HCT116 (cell line): ENCODE measurements at regions not wholly inside any gene's neighbourhood (a gene's known extent, or its start where the extent isn't known, plus 50 kb on each side); places are given as distances from the start of the nearest gene placed in this dataset.

Source experiments
- ATAC-seq: fragments of 200-7000 bp; cut with Tn5 transposase; 2 replicates; pipeline ENCODE4 v1.9.1; 2020; ENCODE audit warnings: mild to moderate bottlenecking, moderate library complexity
- BruUV-seq: library from RNA; stranded (reverse); fragments of 400-500 nt; replicated peaks from 2 replicates; lab custom pipeline; 2021; lab: Mats Ljungman, UMichigan
- CTCF ChIA-PET: fragments of 300-600 bp; sonication (Branson Sonifier 250); formaldehyde crosslinking; loops from one replicate; lab custom pipeline; 2021; ENCODE audit warnings: antibody characterized with exemption; lab: Charles Lee
- POLR2A ChIA-PET: fragments of 300-600, 350-600 bp; sonication (Branson Sonifier 250); formaldehyde crosslinking; loops from one replicate; lab custom pipeline; 2021; ENCODE audit warnings: antibody characterized with exemption; lab: Charles Lee
- RAD21 ChIA-PET, 2 experiments: fragments of 300-600 bp; sonication (Branson Sonifier 250); formaldehyde crosslinking; loops; one replicate each; lab custom pipeline; 2023; ENCODE audit warnings: low total read pairs in 2 of 2; ENCODE audit not compliant: uncharacterized antibody in 2 of 2, unreplicated experiment in 2 of 2, low non-redundant PET in 1 of 2; lab: Charles Lee
- DNase-seq: peaks from one replicate; pipeline ENCODE4 v3.0.0-alpha.2; 2010; ENCODE audit warnings: low read depth, low spot score
- H2AFZ ChIP-seq: fragments of 200-600 bp; shearing (Covaris generic), sonication (generic); 2 replicates; pipeline ENCODE4 v1.6.1; 2017; ENCODE audit warnings: low read depth, mixed run types, mixed read lengths, antibody characterized with exemption, low read length; ENCODE audit not compliant: poor library complexity, severe bottlenecking
- H3K27ac ChIP-seq: 2 replicates; pipeline ENCODE4 v1.5.1; 2012; ENCODE audit warnings: low read depth, low read length
- H3K27me3 ChIP-seq: fragments of 200-600 bp; sonication (generic); 2 replicates; pipeline ENCODE4 v1.6.1; 2016; ENCODE audit warnings: mixed run types, low read length, mixed read lengths; ENCODE audit not compliant: insufficient read depth
- H3K36me3 ChIP-seq, 2 experiments: fragments of 200-500 bp in 1 of 2; fragments of 200-600 bp in 1 of 2; sonication (Bioruptor generic) in 1 of 2; sonication (generic) in 1 of 2; 2 replicates each; pipeline versions ENCODE4 v1.5.1 to v1.6.1; 2014 to 2016; ENCODE audit warnings: low read length in 2 of 2, inconsistent platforms in 1 of 2, mixed read lengths in 1 of 2, mixed run types in 1 of 2; ENCODE audit not compliant: insufficient read depth in 2 of 2, control insufficient read depth in 1 of 2
- H3K4me1 ChIP-seq, 2 experiments: fragments of 200-600 bp in 1 of 2; sonication (generic) in 1 of 2; 2 replicates each; pipeline versions ENCODE4 v1.5.1 to v1.6.1; 2012 to 2017; ENCODE audit warnings: low read length in 2 of 2, inconsistent platforms in 1 of 2, mild to moderate bottlenecking in 1 of 2, mixed read lengths in 1 of 2, mixed run types in 1 of 2, moderate library complexity in 1 of 2; ENCODE audit not compliant: insufficient read depth in 2 of 2, control insufficient read depth in 1 of 2
- H3K4me2 ChIP-seq: fragments of 200-600 bp; sonication (generic); 2 replicates; pipeline ENCODE4 v1.6.1; 2017; ENCODE audit warnings: mixed run types, low read length, mixed read lengths
- H3K4me3 ChIP-seq, 2 experiments: fragments of 200-600 bp in 1 of 2; sonication (generic) in 1 of 2; replicated peaks in 1 of 2; 2 replicates each; pipeline ENCODE4 v1.5.1; 2011 to 2016; ENCODE audit warnings: low read length in 2 of 2, control low read depth in 1 of 2, low read depth in 1 of 2, mild to moderate bottlenecking in 1 of 2, mixed read lengths in 1 of 2, mixed run types in 1 of 2
- H3K79me2 ChIP-seq: fragments of 200-600 bp; sonication (generic); 2 replicates; pipeline ENCODE4 v1.6.1; 2017; ENCODE audit warnings: mild to moderate bottlenecking, mixed run types, low read length, moderate library complexity, mixed read lengths; ENCODE audit not compliant: insufficient read depth
- H3K9ac ChIP-seq: fragments of 200-600 bp; sonication (generic); 2 replicates; pipeline ENCODE4 v1.6.1; 2016; ENCODE audit warnings: low read length, mixed read lengths
- H3K9me2 ChIP-seq: fragments of 200-600 bp; sonication (generic), shearing (Covaris generic); 2 replicates; pipeline ENCODE4 v1.6.1; 2017; ENCODE audit warnings: mixed run types, mild to moderate bottlenecking, moderate library complexity; ENCODE audit not compliant: insufficient read depth
- H3K9me3 ChIP-seq, 2 experiments: fragments of 200-500 bp in 1 of 2; fragments of 200-600 bp in 1 of 2; sonication (Bioruptor generic) in 1 of 2; sonication (generic) in 1 of 2; 2 replicates each; pipeline ENCODE4 v1.6.1; 2014 to 2017; ENCODE audit warnings: low read length in 2 of 2, mixed read lengths in 2 of 2, inconsistent platforms in 1 of 2, low read depth in 1 of 2, mild to moderate bottlenecking in 1 of 2, mixed run types in 1 of 2, moderate library complexity in 1 of 2; ENCODE audit not compliant: control insufficient read depth in 1 of 2, insufficient read depth in 1 of 2
- H4K20me1 ChIP-seq: fragments of 200-600 bp; sonication (generic), shearing (Covaris generic); 2 replicates; pipeline ENCODE4 v1.6.1; 2017; ENCODE audit warnings: mixed run types, mild to moderate bottlenecking, moderate library complexity; ENCODE audit not compliant: insufficient read depth
- CBX3 ChIP-seq: IDR thresholded peaks from 2 replicates; pipeline ENCODE4 v1.6.1; 2012; ENCODE audit warnings: low read depth
- CEBPB ChIP-seq: IDR thresholded peaks from 2 replicates; pipeline ENCODE4 v1.6.1; 2012; ENCODE audit warnings: low read depth
- EGR1 ChIP-seq: IDR thresholded peaks from 2 replicates; pipeline ENCODE4 v1.6.1; 2012; ENCODE audit warnings: low read depth
- ELF1 ChIP-seq: IDR thresholded peaks from 2 replicates; pipeline ENCODE4 v1.6.1; 2012; ENCODE audit warnings: low read depth, borderline replicate concordance
- EZH2 ChIP-seq: fragments of 200-600 bp; sonication (generic); IDR thresholded peaks from 2 replicates; pipeline ENCODE4 v1.6.1; 2017; ENCODE audit warnings: antibody characterized with exemption, mixed run types
- JUND ChIP-seq: IDR thresholded peaks from 2 replicates; pipeline ENCODE4 v1.6.1; 2012
- POLR2A ChIP-seq: IDR thresholded peaks from 2 replicates; pipeline ENCODE4 v1.7.0; 2011; ENCODE audit warnings: borderline replicate concordance; ENCODE audit not compliant: insufficient read depth, insufficient read length; ENCODE audit errors: extremely low read depth
- RAD21 ChIP-seq: IDR thresholded peaks from 2 replicates; pipeline ENCODE4 v1.6.1; 2012; ENCODE audit warnings: low read depth, mild to moderate bottlenecking
- SIN3A ChIP-seq: IDR thresholded peaks from 2 replicates; pipeline ENCODE4 v1.6.1; 2012; ENCODE audit warnings: low read depth
- SP1 ChIP-seq: IDR thresholded peaks from 2 replicates; pipeline ENCODE4 v1.6.1; 2012; ENCODE audit warnings: low read depth
- SRF ChIP-seq: IDR thresholded peaks from 2 replicates; pipeline ENCODE4 v1.6.1; 2012; ENCODE audit warnings: low read depth
- TCF7L2 ChIP-seq: IDR thresholded peaks from 2 replicates; pipeline ENCODE4 v1.7.0; 2011; ENCODE audit warnings: borderline replicate concordance, inconsistent platforms; ENCODE audit not compliant: insufficient read depth, insufficient read length; ENCODE audit errors: extremely low read depth
- YY1 ChIP-seq: IDR thresholded peaks from 2 replicates; pipeline ENCODE4 v1.6.1; 2011; ENCODE audit warnings: low read length, low read depth, moderate library complexity, mild to moderate bottlenecking; ENCODE audit not compliant: insufficient replicate concordance; ENCODE audit errors: extremely low read depth
- ZFX ChIP-seq: fragments of 450-650 bp; IDR thresholded peaks from 2 replicates; pipeline ENCODE4 v1.6.1; 2017
- ZNF274 ChIP-seq: fragments of 200-500 bp; sonication (Bioruptor generic); IDR thresholded peaks from 2 replicates; pipeline ENCODE4 v1.6.1; 2014; ENCODE audit warnings: mild to moderate bottlenecking, low read depth, low read length, inconsistent platforms
- intact Hi-C: fragments of 100-400 bp; cut with micrococcal nuclease; formaldehyde crosslinking; loops from 2 replicates; pipeline ENCODE4 v1.10.0; 2022
- TF ChIP-seq, protein P1 (sequence below): IDR thresholded peaks from 2 replicates; pipeline ENCODE4 v1.6.1; 2012
- TF ChIP-seq, protein P2 (sequence below): IDR thresholded peaks from 2 replicates; pipeline ENCODE4 v1.6.1; 2012
- TF ChIP-seq, protein P3 (sequence below), 3 experiments: fragments of 200-600 bp in 1 of 3; sonication (generic) in 1 of 3; IDR thresholded peaks in 2 of 3; conservative IDR thresholded peaks in 1 of 3; 2 replicates each; pipeline ENCODE4 v1.5.1; 2012 to 2017; ENCODE audit warnings: low read depth in 2 of 3, low read length in 2 of 3, antibody characterized with exemption in 1 of 3, borderline replicate concordance in 1 of 3, control low read depth in 1 of 3, mild to moderate bottlenecking in 1 of 3, mixed read lengths in 1 of 3, mixed run types in 1 of 3, moderate library complexity in 1 of 3; ENCODE audit not compliant: insufficient read depth in 1 of 3
- TF ChIP-seq, protein P4 (sequence below): IDR thresholded peaks from 2 replicates; pipeline ENCODE4 v1.6.1; 2011; ENCODE audit warnings: mild to moderate bottlenecking, low read length, moderate library complexity; ENCODE audit not compliant: insufficient replicate concordance; ENCODE audit errors: extremely low read depth
- TF ChIP-seq, protein P5 (sequence below): IDR thresholded peaks from 2 replicates; pipeline ENCODE4 v1.6.1; 2012; ENCODE audit warnings: low read depth

DNA sequence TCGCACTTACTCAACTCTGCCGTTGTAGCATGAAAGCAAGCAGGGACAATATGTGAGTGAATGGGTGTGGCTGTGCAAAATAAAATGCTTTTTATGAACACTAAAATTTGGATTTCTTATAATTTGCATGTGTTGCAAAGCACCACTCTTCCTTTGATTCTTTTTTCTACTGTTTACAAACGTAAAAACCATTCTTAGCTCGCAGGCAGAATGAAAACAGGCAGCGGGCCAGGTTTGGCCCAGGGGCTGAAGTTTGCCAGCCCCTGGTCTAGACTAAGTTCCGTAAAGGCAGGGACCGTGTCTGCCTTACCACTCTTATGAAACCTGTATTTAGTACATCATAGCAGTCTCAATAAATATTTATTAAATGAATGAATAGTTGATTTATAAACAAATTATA is 83.7 kb upstream of the SPATS2L start:
- TF ChIP-seq CBX3 (no peak), CEBPB (no peak), EZH2 (no peak), TCF7L2 (no peak), ZNF274 (no peak), SIN3A (no peak), ELF1 (no peak), RAD21 (no peak), ZFX (no peak), EGR1 (no peak), POLR2A (no peak), SP1 (no peak), SRF (no peak), JUND (no peak), YY1 (no peak)
- TF ChIP-seq, protein P1, sequence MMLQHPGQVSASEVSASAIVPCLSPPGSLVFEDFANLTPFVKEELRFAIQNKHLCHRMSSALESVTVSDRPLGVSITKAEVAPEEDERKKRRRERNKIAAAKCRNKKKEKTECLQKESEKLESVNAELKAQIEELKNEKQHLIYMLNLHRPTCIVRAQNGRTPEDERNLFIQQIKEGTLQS = no peak
- TF ChIP-seq, protein P2, sequence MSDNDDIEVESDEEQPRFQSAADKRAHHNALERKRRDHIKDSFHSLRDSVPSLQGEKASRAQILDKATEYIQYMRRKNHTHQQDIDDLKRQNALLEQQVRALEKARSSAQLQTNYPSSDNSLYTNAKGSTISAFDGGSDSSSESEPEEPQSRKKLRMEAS = no peak
- TF ChIP-seq, protein P3, sequence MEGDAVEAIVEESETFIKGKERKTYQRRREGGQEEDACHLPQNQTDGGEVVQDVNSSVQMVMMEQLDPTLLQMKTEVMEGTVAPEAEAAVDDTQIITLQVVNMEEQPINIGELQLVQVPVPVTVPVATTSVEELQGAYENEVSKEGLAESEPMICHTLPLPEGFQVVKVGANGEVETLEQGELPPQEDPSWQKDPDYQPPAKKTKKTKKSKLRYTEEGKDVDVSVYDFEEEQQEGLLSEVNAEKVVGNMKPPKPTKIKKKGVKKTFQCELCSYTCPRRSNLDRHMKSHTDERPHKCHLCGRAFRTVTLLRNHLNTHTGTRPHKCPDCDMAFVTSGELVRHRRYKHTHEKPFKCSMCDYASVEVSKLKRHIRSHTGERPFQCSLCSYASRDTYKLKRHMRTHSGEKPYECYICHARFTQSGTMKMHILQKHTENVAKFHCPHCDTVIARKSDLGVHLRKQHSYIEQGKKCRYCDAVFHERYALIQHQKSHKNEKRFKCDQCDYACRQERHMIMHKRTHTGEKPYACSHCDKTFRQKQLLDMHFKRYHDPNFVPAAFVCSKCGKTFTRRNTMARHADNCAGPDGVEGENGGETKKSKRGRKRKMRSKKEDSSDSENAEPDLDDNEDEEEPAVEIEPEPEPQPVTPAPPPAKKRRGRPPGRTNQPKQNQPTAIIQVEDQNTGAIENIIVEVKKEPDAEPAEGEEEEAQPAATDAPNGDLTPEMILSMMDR (IDR thresholded peaks at IDR 0.05 in 2 of 3, conservative IDR thresholded peaks at IDR 0.05 in 1 of 3; ENCODE audit: borderline replicate concordance in 1 of 3, insufficient read depth in 1 of 3, low read depth in 2 of 3, low read length in 2 of 3) = no peak
- TF ChIP-seq, protein P4, sequence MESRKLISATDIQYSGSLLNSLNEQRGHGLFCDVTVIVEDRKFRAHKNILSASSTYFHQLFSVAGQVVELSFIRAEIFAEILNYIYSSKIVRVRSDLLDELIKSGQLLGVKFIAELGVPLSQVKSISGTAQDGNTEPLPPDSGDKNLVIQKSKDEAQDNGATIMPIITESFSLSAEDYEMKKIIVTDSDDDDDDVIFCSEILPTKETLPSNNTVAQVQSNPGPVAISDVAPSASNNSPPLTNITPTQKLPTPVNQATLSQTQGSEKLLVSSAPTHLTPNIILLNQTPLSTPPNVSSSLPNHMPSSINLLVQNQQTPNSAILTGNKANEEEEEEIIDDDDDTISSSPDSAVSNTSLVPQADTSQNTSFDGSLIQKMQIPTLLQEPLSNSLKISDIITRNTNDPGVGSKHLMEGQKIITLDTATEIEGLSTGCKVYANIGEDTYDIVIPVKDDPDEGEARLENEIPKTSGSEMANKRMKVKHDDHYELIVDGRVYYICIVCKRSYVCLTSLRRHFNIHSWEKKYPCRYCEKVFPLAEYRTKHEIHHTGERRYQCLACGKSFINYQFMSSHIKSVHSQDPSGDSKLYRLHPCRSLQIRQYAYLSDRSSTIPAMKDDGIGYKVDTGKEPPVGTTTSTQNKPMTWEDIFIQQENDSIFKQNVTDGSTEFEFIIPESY = no peak
- TF ChIP-seq, protein P5, sequence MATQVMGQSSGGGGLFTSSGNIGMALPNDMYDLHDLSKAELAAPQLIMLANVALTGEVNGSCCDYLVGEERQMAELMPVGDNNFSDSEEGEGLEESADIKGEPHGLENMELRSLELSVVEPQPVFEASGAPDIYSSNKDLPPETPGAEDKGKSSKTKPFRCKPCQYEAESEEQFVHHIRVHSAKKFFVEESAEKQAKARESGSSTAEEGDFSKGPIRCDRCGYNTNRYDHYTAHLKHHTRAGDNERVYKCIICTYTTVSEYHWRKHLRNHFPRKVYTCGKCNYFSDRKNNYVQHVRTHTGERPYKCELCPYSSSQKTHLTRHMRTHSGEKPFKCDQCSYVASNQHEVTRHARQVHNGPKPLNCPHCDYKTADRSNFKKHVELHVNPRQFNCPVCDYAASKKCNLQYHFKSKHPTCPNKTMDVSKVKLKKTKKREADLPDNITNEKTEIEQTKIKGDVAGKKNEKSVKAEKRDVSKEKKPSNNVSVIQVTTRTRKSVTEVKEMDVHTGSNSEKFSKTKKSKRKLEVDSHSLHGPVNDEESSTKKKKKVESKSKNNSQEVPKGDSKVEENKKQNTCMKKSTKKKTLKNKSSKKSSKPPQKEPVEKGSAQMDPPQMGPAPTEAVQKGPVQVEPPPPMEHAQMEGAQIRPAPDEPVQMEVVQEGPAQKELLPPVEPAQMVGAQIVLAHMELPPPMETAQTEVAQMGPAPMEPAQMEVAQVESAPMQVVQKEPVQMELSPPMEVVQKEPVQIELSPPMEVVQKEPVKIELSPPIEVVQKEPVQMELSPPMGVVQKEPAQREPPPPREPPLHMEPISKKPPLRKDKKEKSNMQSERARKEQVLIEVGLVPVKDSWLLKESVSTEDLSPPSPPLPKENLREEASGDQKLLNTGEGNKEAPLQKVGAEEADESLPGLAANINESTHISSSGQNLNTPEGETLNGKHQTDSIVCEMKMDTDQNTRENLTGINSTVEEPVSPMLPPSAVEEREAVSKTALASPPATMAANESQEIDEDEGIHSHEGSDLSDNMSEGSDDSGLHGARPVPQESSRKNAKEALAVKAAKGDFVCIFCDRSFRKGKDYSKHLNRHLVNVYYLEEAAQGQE = no peak
- H3K27ac ChIP-seq = no peak overlapping the region
- H3K9me2 ChIP-seq = no peaks in the 10 kb centered on the region
- ChIA-PET CTCF (no interaction called here), POLR2A (no interaction called here), RAD21 (no interaction called here)
- H3K9ac ChIP-seq = no peak overlapping the region
- H3K4me2 ChIP-seq = no peak overlapping the region
- H2AFZ ChIP-seq = no peak overlapping the region
- intact Hi-C loops = no loop called here
- H3K9me3 ChIP-seq = no peaks in the 10 kb centered on the region
- no peaks in the 10 kb centered on the region for H3K36me3 ChIP-seq
- H3K4me3 ChIP-seq = no peak overlapping the region
- DNase-seq = no peak
- no peak for ATAC-seq
- no peaks in the 10 kb centered on the region for H3K4me1 ChIP-seq
- H3K27me3 ChIP-seq = no peaks in the 10 kb centered on the region
- BruUV-seq = no TSS peak
- no peaks in the 10 kb centered on the region for H4K20me1 ChIP-seq
- H3K79me2 ChIP-seq = no peaks in the 10 kb centered on the region
